ENCODE measurements at regions not wholly inside any gene's neighbourhood (a gene's known extent, or its start where the extent isn't known, plus 50 kb on each side); places are given as distances from the start of the nearest gene placed in this dataset.

DNA sequence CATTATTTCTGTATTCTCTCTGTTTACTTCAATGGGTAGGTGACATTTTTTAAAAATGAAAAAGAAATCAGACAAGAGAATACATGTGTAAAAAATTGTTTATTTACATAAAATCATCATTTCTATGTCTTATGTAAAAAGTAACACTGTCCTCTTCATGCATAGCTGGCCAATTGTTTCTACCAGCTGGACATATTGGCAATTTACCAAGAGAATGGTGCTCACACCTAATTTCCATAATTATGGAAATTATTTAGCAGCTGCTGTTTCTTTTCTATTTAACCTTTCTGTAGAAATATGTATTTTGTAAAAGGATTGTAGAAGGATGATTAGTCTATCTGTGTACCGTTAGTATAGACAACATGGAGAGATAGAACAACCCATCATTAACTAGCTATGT is 791.9 kb downstream of the TRIB2 start:
- intact Hi-C loops (cut with micrococcal nuclease), result no loop called here

DNA sequence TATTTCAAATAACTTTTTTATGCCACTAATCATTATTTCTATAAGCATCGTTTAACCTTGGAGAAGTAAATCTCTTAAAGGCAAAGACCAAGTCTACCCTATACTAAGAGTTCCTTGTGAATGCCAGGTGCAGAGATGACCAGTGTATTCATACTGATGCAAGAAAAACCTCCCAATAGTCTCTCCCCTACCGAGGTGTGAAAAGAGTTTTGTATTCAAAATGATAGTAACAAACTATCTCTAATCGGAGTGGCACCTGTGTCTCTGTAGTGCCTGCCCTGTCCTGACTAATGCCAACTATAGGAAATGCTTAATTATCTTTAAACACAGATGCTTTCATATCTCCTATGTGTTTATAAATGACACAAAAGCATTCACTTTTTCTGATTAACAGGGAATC is 798.5 kb downstream of the TRIB2 start:
- DNase-seq (no peak), ATAC-seq (no peak)
- no peak overlapping the region for H3K4me3 Mint-ChIP-seq
- H3K36me3 ChIP-seq (ENCODE audit: control insufficient read depth, insufficient read depth, low read length), result no peaks in the 10 kb centered on the region
- H3K9me3 ChIP-seq (ENCODE audit: control insufficient read depth, insufficient read depth, low read length), result no peaks in the 10 kb centered on the region
- H3K27me3 ChIP-seq (ENCODE audit: control insufficient read depth, insufficient read depth, low read length), result no peaks in the 10 kb centered on the region
- TF ChIP-seq, protein P1, sequence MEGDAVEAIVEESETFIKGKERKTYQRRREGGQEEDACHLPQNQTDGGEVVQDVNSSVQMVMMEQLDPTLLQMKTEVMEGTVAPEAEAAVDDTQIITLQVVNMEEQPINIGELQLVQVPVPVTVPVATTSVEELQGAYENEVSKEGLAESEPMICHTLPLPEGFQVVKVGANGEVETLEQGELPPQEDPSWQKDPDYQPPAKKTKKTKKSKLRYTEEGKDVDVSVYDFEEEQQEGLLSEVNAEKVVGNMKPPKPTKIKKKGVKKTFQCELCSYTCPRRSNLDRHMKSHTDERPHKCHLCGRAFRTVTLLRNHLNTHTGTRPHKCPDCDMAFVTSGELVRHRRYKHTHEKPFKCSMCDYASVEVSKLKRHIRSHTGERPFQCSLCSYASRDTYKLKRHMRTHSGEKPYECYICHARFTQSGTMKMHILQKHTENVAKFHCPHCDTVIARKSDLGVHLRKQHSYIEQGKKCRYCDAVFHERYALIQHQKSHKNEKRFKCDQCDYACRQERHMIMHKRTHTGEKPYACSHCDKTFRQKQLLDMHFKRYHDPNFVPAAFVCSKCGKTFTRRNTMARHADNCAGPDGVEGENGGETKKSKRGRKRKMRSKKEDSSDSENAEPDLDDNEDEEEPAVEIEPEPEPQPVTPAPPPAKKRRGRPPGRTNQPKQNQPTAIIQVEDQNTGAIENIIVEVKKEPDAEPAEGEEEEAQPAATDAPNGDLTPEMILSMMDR (IDR thresholded peaks at IDR 0.05), result no peak
- no peaks in the 10 kb centered on the region for H3K36me3 Mint-ChIP-seq
- peaks cover 6 to 7% of the 10 kb centered on the region in 2 donors for H3K9me3 Mint-ChIP-seq
- WGBS (ENCODE audit: insufficient coverage), result 81% methylated on average over 3 of the region's 3 CpGs
- no peak overlapping the region for H3K27ac Mint-ChIP-seq
- H3K4me1 ChIP-seq (ENCODE audit: control insufficient read depth, insufficient read depth, low read length), result no peaks in the 10 kb centered on the region
- intact Hi-C loops (cut with micrococcal nuclease), result no loop called here
- no peaks in the 10 kb centered on the region for H3K27me3 Mint-ChIP-seq (ENCODE audit: low read depth in 2 of 2)
- H3K4me3 ChIP-seq (ENCODE audit: low read length), result no peak overlapping the region
- H3K27ac ChIP-seq (ENCODE audit: low read length), result no peak overlapping the region
- no peaks in the 10 kb centered on the region for H3K4me1 Mint-ChIP-seq

More for the DNA sequence above, 791.9 kb downstream of the TRIB2 start:
- DNase-seq (no peak), ATAC-seq (no peak)
- Histone ChIP-seq H3K9me3 (ENCODE audit: control insufficient read depth, insufficient read depth, low read length) (no peaks in the 10 kb centered on the region), H3K27me3 (ENCODE audit: control insufficient read depth, insufficient read depth, low read length) (no peaks in the 10 kb centered on the region), H3K27ac (ENCODE audit: low read length) (no peak overlapping the region), H3K4me3 (ENCODE audit: low read length) (no peak overlapping the region), H3K4me1 (ENCODE audit: control insufficient read depth, insufficient read depth, low read length) (no peaks in the 10 kb centered on the region), H3K36me3 (ENCODE audit: control insufficient read depth, insufficient read depth, low read length) (no peaks in the 10 kb centered on the region)
- Mint-ChIP-seq H3K4me1 (no peaks in the 10 kb centered on the region), H3K9me3 (peaks cover 5 to 7% of the 10 kb centered on the region in 2 donors), H3K4me3 (no peak overlapping the region), H3K27me3 (ENCODE audit: low read depth in 2 of 2) (no peaks in the 10 kb centered on the region), H3K27ac (no peak overlapping the region), H3K36me3 (no peaks in the 10 kb centered on the region)
- WGBS (ENCODE audit: insufficient coverage), result no CpG with 5 or more reads among the region's 1 CpG
- TF ChIP-seq, protein P1 (IDR thresholded peaks at IDR 0.05), result no peak

DNA sequence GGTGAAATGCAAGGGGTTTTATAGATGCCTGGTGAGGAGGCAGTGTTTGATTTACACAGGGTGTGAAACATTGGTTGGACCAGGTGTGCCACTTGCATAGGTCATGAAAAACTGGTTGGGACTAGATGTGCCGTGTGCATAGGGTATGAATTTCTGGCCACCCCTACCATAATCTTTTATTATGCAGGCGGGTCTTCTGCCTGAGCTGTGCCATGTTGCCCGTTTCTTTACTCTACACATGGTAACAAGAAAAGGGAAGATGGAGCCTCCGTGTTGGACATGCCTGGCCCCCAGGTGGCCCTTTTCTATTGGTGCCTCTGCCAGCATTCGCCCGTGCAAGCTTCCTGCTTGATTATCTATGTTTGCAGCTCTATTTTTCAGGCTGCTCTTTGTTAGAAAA is 805.4 kb downstream of the TRIB2 start:
- TF ChIP-seq, protein P1 (IDR thresholded peaks at IDR 0.05), result no peak
- H3K4me1 Mint-ChIP-seq, result no peaks in the 10 kb centered on the region
- Histone ChIP-seq H3K36me3 (ENCODE audit: control insufficient read depth, insufficient read depth, low read length) (no peaks in the 10 kb centered on the region), H3K4me3 (ENCODE audit: low read length) (no peak overlapping the region), H3K9me3 (ENCODE audit: control insufficient read depth, insufficient read depth, low read length) (no peaks in the 10 kb centered on the region), H3K27me3 (ENCODE audit: control insufficient read depth, insufficient read depth, low read length) (no peaks in the 10 kb centered on the region), H3K4me1 (ENCODE audit: control insufficient read depth, insufficient read depth, low read length) (no peaks in the 10 kb centered on the region), H3K27ac (ENCODE audit: low read length) (no peak overlapping the region)
- no peak overlapping the region for H3K4me3 Mint-ChIP-seq
- 84% methylated on average over 5 of the region's 6 CpGs for WGBS (ENCODE audit: insufficient coverage)
- H3K36me3 Mint-ChIP-seq, result no peaks in the 10 kb centered on the region
- peaks cover 2 to 3% of the 10 kb centered on the region in 2 donors for H3K9me3 Mint-ChIP-seq
- intact Hi-C loops (cut with micrococcal nuclease), result no loop called here
- no peaks in the 10 kb centered on the region for H3K27me3 Mint-ChIP-seq (ENCODE audit: low read depth in 2 of 2)
- no peak for DNase-seq
- H3K27ac Mint-ChIP-seq, result no peak overlapping the region
- ATAC-seq, result no peak

All from natural killer cell (primary cell).